Panc1 (cell line): ENCODE measurements at regions not wholly inside any gene's neighbourhood (a gene's known extent, or its start where the extent isn't known, plus 50 kb on each side); places are given as distances from the start of the nearest gene placed in this dataset.

Experiments
- ATAC-seq: fragments of 200-7000 bp; cut with Tn5 transposase; 2 replicates; pipeline ENCODE4 v1.9.1; 2020; ENCODE audit warnings: mild to moderate bottlenecking, moderate library complexity
- BruUV-seq: library from RNA; stranded (reverse); fragments of 400-500 nt; replicated peaks from 2 replicates; lab custom pipeline; 2021; lab: Mats Ljungman, UMichigan
- CTCF ChIA-PET: fragments of 300-600 bp; sonication (Branson Sonifier 250); formaldehyde crosslinking; loops from one replicate; lab custom pipeline; 2022; ENCODE audit warnings: antibody characterized with exemption; lab: Charles Lee
- POLR2A ChIA-PET: fragments of 300-600 bp; sonication (Branson Sonifier 250); formaldehyde crosslinking; loops from one replicate; lab custom pipeline; 2022; ENCODE audit warnings: antibody characterized with exemption; lab: Charles Lee
- DNase-seq: peaks from one replicate; pipeline ENCODE4 v3.0.0-alpha.2; 2010; ENCODE audit warnings: low read depth, low spot score
- H3K27ac ChIP-seq: 2 replicates; pipeline ENCODE4 v1.5.1; 2011; ENCODE audit warnings: mild to moderate bottlenecking, low read length, inconsistent platforms
- H3K27me3 ChIP-seq: fragments of 200-500 bp; sonication (Bioruptor generic); 2 replicates; pipeline ENCODE4 v1.6.0; 2014; ENCODE audit warnings: low read length, inconsistent platforms; ENCODE audit not compliant: control insufficient read depth, insufficient read depth
- H3K36me3 ChIP-seq: fragments of 200-500 bp; sonication (Bioruptor generic); 2 replicates; pipeline ENCODE4 v1.5.1; 2014; ENCODE audit warnings: inconsistent platforms, mild to moderate bottlenecking, low read length, moderate library complexity; ENCODE audit not compliant: control insufficient read depth, insufficient read depth
- H3K4me1 ChIP-seq: 2 replicates; pipeline ENCODE4 v1.5.1; 2011; ENCODE audit warnings: inconsistent platforms, mild to moderate bottlenecking, low read length, moderate library complexity; ENCODE audit not compliant: control insufficient read depth, insufficient read depth
- H3K4me3 ChIP-seq, 2 experiments: 2 replicates each; pipeline ENCODE4 v1.5.1; 2011 to 2012; ENCODE audit warnings: low read depth in 2 of 2, low read length in 2 of 2, mild to moderate bottlenecking in 2 of 2, inconsistent platforms in 1 of 2, moderate library complexity in 1 of 2
- H3K9me3 ChIP-seq: fragments of 200-500 bp; sonication (Bioruptor generic); 2 replicates; pipeline ENCODE4 v1.5.1; 2014; ENCODE audit warnings: low read depth, mild to moderate bottlenecking, inconsistent platforms, low read length, moderate library complexity; ENCODE audit not compliant: control insufficient read depth, insufficient read depth
- POLR2AphosphoS5 ChIP-seq: IDR thresholded peaks from 2 replicates; pipeline ENCODE4 v1.6.1; 2012; ENCODE audit warnings: mild to moderate bottlenecking, low read depth, low read length, moderate library complexity
- SIN3A ChIP-seq: IDR thresholded peaks from 2 replicates; pipeline ENCODE4 v1.6.1; 2012; ENCODE audit warnings: low read depth, mild to moderate bottlenecking, low read length, moderate library complexity, borderline replicate concordance; ENCODE audit not compliant: insufficient read depth
- TCF7L2 ChIP-seq: IDR thresholded peaks from 2 replicates; pipeline ENCODE4 v1.6.1; 2011; ENCODE audit warnings: mild to moderate bottlenecking, low read depth, low read length, inconsistent platforms
- in situ Hi-C: cut with HindIII; loops from 2 replicates; pipeline ENCODE4 v1.10.0; 2016; ENCODE audit warnings: low sequenced_read_pairs, low pct_unique_long_range_greater_than_20kb
- intact Hi-C: fragments of 100-400 bp; cut with micrococcal nuclease; formaldehyde crosslinking; loops from one replicate; pipeline ENCODE4 v1.10.0; 2022; ENCODE audit not compliant: unreplicated experiment
- TF ChIP-seq, protein P1 (sequence below): fragments of 450-650 bp; IDR thresholded peaks from 2 replicates; pipeline ENCODE4 v1.5.1; 2017; ENCODE audit warnings: mild to moderate bottlenecking
- TF ChIP-seq, protein P2 (sequence below), 2 experiments: IDR thresholded peaks; 2 replicates each; pipeline ENCODE4 v1.6.1; 2011 to 2012; ENCODE audit warnings: low read depth in 2 of 2, control low read depth in 1 of 2, low read length in 1 of 2, mild to moderate bottlenecking in 1 of 2, moderate library complexity in 1 of 2; ENCODE audit not compliant: insufficient read depth in 1 of 2

DNA sequence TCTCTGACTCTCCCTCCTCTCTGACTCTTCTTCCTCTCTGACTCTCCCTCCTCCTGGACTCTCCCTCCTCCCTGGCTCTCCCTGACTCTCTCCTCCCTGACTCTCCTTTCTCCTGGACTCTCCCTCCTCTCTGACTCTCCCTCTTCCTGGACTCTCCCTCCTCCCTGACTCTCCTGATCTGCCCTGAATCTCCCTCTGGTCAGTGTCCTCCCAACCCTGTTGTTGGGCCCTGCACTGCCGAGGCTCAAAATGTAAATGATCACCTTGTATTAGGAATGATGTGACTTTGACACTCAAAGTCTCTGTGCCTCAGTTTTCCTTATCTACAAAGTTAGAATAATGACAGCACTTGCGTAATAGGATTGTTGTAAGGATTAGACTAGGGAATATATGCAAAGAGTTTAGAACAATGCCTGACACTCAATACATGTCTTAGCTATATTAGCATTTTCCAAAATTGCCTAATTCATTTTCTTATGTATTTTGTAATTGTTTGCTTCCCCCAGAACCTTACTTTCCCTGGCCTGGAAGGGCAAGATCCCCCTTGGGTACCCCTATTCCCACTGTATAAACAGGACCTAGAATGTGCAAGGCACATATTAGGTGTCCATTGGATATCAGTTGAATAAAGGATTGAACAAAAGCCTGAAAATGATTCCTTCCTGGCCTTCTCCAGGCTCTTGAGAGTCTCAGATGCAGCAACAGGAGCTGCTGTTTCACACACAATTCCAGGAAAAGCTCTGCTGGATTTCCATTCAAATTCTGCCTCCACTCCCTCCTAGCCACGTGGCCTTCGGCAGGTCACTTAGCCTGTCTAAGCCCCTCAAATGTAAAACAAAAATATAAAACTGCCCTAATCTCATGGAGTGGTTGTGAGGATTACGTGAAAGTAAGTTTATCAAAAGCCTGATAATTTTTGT is 170.1 kb downstream of the INHBB start:
- in situ Hi-C loops, result no loop called here
- intact Hi-C loops, result loop anchor here (10.0 kb wide), 1 partner anchor 171 kb away; the partner anchor contains the start of gene INHBB
- ATAC-seq (no peak), DNase-seq (no peak)
- Histone ChIP-seq H3K4me1 (no peaks in the 10 kb centered on the region; the same call in 1 of the 2 replicates), H3K36me3 (no peaks in the 10 kb centered on the region), H3K27ac (no peak overlapping the region), H3K27me3 (peaks cover 5% of the 10 kb centered on the region; the same call in 1 of the 2 replicates), H3K4me3 (no peak overlapping the region), H3K9me3 (no peaks in the 10 kb centered on the region)
- ChIA-PET CTCF (no interaction called here), POLR2A (no interaction called here)
- BruUV-seq, result no TSS peak
- TF ChIP-seq, protein P1, sequence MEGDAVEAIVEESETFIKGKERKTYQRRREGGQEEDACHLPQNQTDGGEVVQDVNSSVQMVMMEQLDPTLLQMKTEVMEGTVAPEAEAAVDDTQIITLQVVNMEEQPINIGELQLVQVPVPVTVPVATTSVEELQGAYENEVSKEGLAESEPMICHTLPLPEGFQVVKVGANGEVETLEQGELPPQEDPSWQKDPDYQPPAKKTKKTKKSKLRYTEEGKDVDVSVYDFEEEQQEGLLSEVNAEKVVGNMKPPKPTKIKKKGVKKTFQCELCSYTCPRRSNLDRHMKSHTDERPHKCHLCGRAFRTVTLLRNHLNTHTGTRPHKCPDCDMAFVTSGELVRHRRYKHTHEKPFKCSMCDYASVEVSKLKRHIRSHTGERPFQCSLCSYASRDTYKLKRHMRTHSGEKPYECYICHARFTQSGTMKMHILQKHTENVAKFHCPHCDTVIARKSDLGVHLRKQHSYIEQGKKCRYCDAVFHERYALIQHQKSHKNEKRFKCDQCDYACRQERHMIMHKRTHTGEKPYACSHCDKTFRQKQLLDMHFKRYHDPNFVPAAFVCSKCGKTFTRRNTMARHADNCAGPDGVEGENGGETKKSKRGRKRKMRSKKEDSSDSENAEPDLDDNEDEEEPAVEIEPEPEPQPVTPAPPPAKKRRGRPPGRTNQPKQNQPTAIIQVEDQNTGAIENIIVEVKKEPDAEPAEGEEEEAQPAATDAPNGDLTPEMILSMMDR, result no peak
- TF ChIP-seq, protein P2, sequence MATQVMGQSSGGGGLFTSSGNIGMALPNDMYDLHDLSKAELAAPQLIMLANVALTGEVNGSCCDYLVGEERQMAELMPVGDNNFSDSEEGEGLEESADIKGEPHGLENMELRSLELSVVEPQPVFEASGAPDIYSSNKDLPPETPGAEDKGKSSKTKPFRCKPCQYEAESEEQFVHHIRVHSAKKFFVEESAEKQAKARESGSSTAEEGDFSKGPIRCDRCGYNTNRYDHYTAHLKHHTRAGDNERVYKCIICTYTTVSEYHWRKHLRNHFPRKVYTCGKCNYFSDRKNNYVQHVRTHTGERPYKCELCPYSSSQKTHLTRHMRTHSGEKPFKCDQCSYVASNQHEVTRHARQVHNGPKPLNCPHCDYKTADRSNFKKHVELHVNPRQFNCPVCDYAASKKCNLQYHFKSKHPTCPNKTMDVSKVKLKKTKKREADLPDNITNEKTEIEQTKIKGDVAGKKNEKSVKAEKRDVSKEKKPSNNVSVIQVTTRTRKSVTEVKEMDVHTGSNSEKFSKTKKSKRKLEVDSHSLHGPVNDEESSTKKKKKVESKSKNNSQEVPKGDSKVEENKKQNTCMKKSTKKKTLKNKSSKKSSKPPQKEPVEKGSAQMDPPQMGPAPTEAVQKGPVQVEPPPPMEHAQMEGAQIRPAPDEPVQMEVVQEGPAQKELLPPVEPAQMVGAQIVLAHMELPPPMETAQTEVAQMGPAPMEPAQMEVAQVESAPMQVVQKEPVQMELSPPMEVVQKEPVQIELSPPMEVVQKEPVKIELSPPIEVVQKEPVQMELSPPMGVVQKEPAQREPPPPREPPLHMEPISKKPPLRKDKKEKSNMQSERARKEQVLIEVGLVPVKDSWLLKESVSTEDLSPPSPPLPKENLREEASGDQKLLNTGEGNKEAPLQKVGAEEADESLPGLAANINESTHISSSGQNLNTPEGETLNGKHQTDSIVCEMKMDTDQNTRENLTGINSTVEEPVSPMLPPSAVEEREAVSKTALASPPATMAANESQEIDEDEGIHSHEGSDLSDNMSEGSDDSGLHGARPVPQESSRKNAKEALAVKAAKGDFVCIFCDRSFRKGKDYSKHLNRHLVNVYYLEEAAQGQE (IDR thresholded peaks at IDR 0.05; ENCODE audit: insufficient read depth in 1 of 2, low read depth in 2 of 2, low read length in 1 of 2), result no peak
- TF ChIP-seq POLR2AphosphoS5 (no peak), TCF7L2 (no peak), SIN3A (no peak)

DNA sequence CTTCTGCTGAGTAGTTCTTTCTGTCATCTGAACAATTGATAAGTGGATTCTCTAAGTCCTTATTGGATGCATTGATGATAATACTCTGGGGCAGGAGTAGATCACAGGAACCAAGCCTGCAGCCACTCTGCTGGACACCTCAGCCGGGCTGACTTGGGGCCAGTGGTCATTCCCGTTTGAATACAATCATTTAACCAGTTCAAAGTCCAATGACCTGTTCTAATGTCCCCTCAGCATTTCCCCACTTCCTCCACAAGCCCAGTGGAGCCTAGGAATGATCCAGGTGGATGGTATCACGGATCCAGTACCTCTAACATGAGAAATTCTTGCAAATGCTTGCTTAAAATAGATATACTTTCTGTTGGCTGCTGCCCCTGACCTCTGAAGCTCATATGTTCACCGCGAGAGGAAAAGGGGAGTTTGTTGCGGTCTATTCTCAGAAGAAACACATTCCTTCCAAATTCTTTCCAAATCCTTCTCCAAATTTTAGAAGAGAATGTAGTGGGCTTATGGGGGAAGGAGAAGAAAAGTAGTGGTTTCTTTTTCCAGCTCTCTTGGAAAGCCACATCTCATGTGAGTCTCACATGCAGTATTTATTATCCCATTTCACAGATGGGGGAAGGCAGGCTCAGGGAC is 170.9 kb downstream of the INHBB start:
- TF ChIP-seq SIN3A (no peak), POLR2AphosphoS5 (no peak), TCF7L2 (no peak)
- TF ChIP-seq, protein P2 (IDR thresholded peaks at IDR 0.05; ENCODE audit: insufficient read depth in 1 of 2, low read depth in 2 of 2, low read length in 1 of 2), result no peak
- TF ChIP-seq, protein P1, result no peak
- ATAC-seq, result no peak
- intact Hi-C loops (loop anchor here (10.0 kb wide), 1 partner anchor 172 kb away; the partner anchor contains the start of gene INHBB), in situ Hi-C loops (no loop called here)
- H3K36me3 ChIP-seq, result no peaks in the 10 kb centered on the region
- no peaks in the 10 kb centered on the region for H3K9me3 ChIP-seq
- no TSS peak for BruUV-seq
- H3K4me1 ChIP-seq, result no peaks in the 10 kb centered on the region; the same call in 1 of the 2 replicates
- peaks cover 5% of the 10 kb centered on the region; the same call in 1 of the 2 replicates for H3K27me3 ChIP-seq
- H3K4me3 ChIP-seq, result no peak overlapping the region
- POLR2A ChIA-PET, result no interaction called here
- no peak for DNase-seq
- CTCF ChIA-PET, result interaction anchor here (0.6 kb wide), 1 partner anchor 148 kb away, joined by 4 read pairs; no protein-coding TSS in a partner anchor
- H3K27ac ChIP-seq, result no peak overlapping the region
